AG04450 (cell line): ENCODE measurements at regions not wholly inside any gene's neighbourhood (a gene's known extent, or its start where the extent isn't known, plus 50 kb on each side); places are given as distances from the start of the nearest gene placed in this dataset.

ENCODE experiments used
- CTCF ChIA-PET: fragments of 300-600, 350-600 bp; formaldehyde crosslinking; extraction: SDS; loops from one replicate; lab custom pipeline; 2022; ENCODE audit warnings: antibody characterized with exemption, inconsistent platforms; lab: Charles Lee
- POLR2A ChIA-PET: fragments of 350-600 bp; formaldehyde crosslinking; extraction: SDS; loops from one replicate; lab custom pipeline; 2021; ENCODE audit warnings: antibody characterized with exemption, inconsistent platforms; lab: Yijun Ruan, JAX
- DNase-seq: peaks from one replicate; pipeline ENCODE4 v3.0.0-alpha.2; 2011; ENCODE audit warnings: low read depth, low spot score
- H3K27ac ChIP-seq: one replicate; pipeline ENCODE4 v1.5.1; 2012; ENCODE audit warnings: low read depth, low read length, control low read depth
- H3K27me3 ChIP-seq: one replicate; pipeline ENCODE4 v1.6.0; 2012; ENCODE audit warnings: low read length; ENCODE audit not compliant: control insufficient read depth, insufficient read depth
- H3K4me3 ChIP-seq: 2 replicates; pipeline ENCODE4 v1.5.1; 2011; ENCODE audit warnings: mild to moderate bottlenecking, low read depth, low read length, control low read depth
- H3K9me3 ChIP-seq: 2 replicates; pipeline ENCODE4 v1.5.1; 2012; ENCODE audit warnings: low read length; ENCODE audit not compliant: control insufficient read depth, insufficient read depth
- TF ChIP-seq, protein P1 (sequence below): IDR thresholded peaks from 2 replicates; pipeline ENCODE4 v1.5.1; 2011; ENCODE audit warnings: low read depth, low read length, control low read depth, inconsistent platforms

DNA sequence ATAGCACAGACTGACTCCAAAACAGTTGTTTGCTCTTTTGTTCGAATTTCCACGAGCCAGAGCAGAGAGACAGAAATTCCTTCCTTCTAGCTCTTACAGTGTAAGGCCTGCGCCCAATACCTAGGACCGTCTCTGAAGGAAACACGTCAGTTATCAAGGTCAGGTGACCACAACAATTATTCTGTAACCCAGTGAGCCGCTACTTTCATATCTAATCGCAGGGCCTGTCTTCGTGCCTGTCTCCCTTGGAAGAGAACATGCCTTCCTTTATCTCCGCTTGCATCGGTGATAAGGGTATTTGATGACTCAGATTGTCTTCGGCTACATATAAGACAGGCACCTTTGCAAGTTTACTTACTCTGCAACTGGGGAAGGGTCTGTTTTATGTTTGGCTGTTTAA is 288.0 kb downstream of the MAF start:
- CTCF ChIA-PET = no interaction called here
- Histone ChIP-seq H3K27me3 (no peaks in the 10 kb centered on the region), H3K27ac (no peak overlapping the region), H3K9me3 (peaks cover 42% of the 10 kb centered on the region), H3K4me3 (no peak overlapping the region)
- POLR2A ChIA-PET = no interaction called here
- DNase-seq = no peak
- TF ChIP-seq, protein P1, sequence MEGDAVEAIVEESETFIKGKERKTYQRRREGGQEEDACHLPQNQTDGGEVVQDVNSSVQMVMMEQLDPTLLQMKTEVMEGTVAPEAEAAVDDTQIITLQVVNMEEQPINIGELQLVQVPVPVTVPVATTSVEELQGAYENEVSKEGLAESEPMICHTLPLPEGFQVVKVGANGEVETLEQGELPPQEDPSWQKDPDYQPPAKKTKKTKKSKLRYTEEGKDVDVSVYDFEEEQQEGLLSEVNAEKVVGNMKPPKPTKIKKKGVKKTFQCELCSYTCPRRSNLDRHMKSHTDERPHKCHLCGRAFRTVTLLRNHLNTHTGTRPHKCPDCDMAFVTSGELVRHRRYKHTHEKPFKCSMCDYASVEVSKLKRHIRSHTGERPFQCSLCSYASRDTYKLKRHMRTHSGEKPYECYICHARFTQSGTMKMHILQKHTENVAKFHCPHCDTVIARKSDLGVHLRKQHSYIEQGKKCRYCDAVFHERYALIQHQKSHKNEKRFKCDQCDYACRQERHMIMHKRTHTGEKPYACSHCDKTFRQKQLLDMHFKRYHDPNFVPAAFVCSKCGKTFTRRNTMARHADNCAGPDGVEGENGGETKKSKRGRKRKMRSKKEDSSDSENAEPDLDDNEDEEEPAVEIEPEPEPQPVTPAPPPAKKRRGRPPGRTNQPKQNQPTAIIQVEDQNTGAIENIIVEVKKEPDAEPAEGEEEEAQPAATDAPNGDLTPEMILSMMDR = no peak

DNA sequence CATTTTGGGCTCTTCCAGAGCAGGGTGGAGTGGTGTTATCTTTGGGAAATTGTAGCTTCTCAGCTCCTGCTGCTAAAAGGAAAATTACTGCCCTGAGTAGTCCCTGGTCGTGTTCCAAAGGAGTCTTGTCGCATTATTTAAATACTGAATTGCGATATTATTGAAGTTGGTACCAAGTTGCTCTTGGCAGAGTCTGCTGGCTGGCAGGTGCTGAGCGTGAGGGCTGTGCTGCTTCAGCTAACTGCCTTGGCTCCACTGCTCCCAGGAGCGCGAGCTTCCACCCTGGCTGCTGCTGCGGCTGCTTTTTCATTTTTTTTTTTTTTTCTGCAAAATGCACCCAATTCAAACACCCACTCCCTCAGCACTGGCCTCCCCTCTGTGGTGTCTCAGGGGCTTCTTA is 289.8 kb downstream of the MAF start:
- peaks cover 45% of the 10 kb centered on the region for H3K9me3 ChIP-seq
- POLR2A ChIA-PET = no interaction called here
- no peaks in the 10 kb centered on the region for H3K27me3 ChIP-seq
- H3K4me3 ChIP-seq = no peak overlapping the region
- H3K27ac ChIP-seq = no peak overlapping the region
- no peak for DNase-seq
- TF ChIP-seq, protein P1 = no peak
- CTCF ChIA-PET = no interaction called here

DNA sequence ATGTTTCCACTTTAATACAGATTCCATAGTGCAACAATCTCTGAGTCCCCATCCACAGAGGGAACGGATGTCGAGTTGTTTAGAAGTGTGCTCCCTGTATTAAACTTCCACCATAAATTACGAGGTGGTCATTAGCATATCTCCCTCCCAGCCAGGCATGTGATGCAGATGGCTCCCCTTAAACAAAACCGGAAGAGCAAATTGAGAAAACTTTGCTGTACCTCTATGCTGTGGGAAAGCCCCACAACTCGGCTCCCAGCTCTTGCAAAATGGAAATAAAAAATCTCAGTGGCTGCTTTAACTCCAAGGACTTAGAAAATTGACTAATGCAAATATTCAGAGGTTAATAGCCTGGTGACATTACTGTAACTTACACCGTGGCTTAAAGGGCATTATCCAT is 290.9 kb downstream of the MAF start:
- TF ChIP-seq, protein P1 = no peak
- no peaks in the 10 kb centered on the region for H3K27me3 ChIP-seq
- CTCF ChIA-PET = no interaction called here

DNA sequence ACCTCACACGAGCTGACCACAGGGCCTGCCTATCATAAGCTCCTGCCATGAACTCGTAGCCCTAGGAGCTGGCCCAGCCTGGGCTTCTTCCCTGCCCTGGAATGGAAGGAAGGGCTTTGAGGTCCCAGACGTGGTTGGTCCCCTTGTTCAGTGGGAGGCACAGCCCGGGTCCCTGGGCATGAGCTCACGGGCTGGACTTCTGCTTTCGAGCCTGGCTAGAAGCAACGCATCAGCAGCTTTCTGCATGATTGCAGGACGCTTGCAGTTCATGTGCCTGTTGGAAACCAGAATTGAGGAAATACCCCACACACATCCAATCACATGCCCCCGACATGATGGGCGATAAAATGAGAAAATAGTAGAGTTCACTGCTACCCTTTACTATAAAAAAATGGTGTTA is 293.3 kb downstream of the MAF start:
- Histone ChIP-seq H3K4me3 (no peak overlapping the region), H3K27me3 (no peaks in the 10 kb centered on the region), H3K27ac (no peak overlapping the region), H3K9me3 (peaks cover 41% of the 10 kb centered on the region)
- POLR2A ChIA-PET = no interaction called here
- CTCF ChIA-PET = no interaction called here
- TF ChIP-seq, protein P1 = no peak
- no peak for DNase-seq

More for the DNA sequence above, 290.9 kb downstream of the MAF start:
- H3K9me3 ChIP-seq = peaks cover 52% of the 10 kb centered on the region
- POLR2A ChIA-PET = no interaction called here
- DNase-seq = no peak
- H3K27ac ChIP-seq = no peak overlapping the region
- H3K4me3 ChIP-seq = no peak overlapping the region

DNA sequence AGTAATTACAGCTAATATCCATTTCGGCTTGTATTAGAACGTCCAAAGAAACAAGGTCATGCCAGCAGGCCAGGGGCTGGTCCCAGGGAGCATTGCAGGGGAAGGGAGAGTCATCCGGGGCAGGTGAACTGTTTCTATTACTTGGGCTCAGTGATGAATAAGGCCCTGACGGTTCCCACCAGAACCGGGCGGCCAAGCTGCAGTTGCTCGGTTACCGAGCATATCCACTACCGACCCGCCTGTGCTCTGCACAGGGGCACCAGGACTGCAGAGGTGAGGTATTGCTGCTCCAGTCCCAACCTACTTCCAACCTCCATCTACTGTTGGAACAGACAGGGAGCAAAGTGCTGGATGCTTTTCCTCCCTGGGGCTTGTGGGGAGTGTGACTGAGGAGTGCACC is 295.5 kb downstream of the MAF start:
- Histone ChIP-seq H3K9me3 (peaks cover 38% of the 10 kb centered on the region), H3K4me3 (no peak overlapping the region), H3K27ac (no peak overlapping the region), H3K27me3 (no peaks in the 10 kb centered on the region)
- DNase-seq = no peak
- ChIA-PET POLR2A (no interaction called here), CTCF (no interaction called here)
- TF ChIP-seq, protein P1 = no peak
